SK-N-SH (cell line): ENCODE measurements at regions not wholly inside any gene's neighbourhood (a gene's known extent, or its start where the extent isn't known, plus 50 kb on each side); places are given as distances from the start of the nearest gene placed in this dataset.

Experiments
- ELF1 ChIP-seq: IDR thresholded peaks from 2 replicates; pipeline ENCODE4 v1.4.0; 2012
- NFIC ChIP-seq: IDR thresholded peaks from 2 replicates; pipeline ENCODE4 v1.4.0; 2012; ENCODE audit warnings: borderline replicate concordance
- NRF1 ChIP-seq: IDR thresholded peaks from 2 replicates; pipeline ENCODE4 v1.6.1; 2012; ENCODE audit warnings: low read depth, mild to moderate bottlenecking, low read length
- POLR2AphosphoS5 ChIP-seq: IDR thresholded peaks from 2 replicates; pipeline ENCODE4 v1.6.1; 2012; ENCODE audit warnings: low read depth, low read length
- RFX5 ChIP-seq: IDR thresholded peaks from 2 replicates; pipeline ENCODE4 v1.6.1; 2012; ENCODE audit warnings: mild to moderate bottlenecking, improper control_type of control experiment, low read length
- SMC3 ChIP-seq: IDR thresholded peaks from 2 replicates; pipeline ENCODE4 v1.6.1; 2012; ENCODE audit warnings: low read depth, low read length, improper control_type of control experiment
- TAF1 ChIP-seq: IDR thresholded peaks from 2 replicates; pipeline ENCODE4 v1.6.1; 2012; ENCODE audit warnings: low read depth, mild to moderate bottlenecking, low read length, moderate library complexity, borderline replicate concordance
- YY1 ChIP-seq: IDR thresholded peaks from 2 replicates; pipeline ENCODE4 v1.4.0; 2012; ENCODE audit warnings: low read depth, mild to moderate bottlenecking
- TF ChIP-seq, protein P1 (sequence below): fragments of 200-600 bp; sonication (generic); IDR thresholded peaks from 2 replicates; pipeline ENCODE4 v1.6.1; 2017; ENCODE audit warnings: antibody characterized with exemption, mild to moderate bottlenecking, moderate library complexity
- TF ChIP-seq, protein P2 (sequence below): IDR thresholded peaks from 2 replicates; pipeline ENCODE4; 2012

DNA sequence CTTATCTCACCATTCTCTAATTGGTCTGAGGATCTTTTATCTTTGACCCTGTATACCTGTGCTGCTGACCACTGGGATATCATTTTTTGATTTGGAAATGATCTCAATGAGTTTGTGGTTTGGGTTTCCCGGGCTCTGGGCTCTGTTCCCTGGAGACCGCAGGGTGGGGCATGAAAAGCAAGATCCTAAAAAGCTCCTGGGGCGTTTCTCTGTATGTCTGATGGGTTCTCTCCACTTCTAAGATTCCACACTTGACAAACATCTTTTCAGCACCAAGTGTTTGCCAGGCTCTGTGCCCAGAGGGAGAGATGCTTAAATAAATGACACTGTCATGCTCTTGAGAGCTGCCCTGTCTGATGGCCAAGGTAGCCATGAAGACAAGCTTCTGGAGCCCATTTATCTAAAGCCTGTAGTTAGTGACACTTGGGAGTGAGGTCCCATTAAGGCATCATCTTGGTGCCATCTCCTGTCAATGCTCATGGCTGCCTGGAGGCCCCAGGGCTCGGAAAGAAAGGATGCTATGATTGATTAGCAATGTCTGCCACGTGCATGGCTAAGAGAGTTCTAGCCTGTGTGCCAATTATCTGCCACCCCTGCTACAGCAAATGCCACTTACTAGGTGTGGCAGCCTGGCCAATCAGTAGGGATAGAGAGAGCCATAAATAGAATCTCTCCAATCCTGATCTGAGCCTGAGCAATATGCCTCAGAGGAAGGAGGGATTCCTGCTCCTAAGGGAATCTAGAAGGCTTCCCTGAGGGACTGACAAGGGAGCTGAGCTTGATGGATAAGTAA lies 531.6 kb downstream of the MN1 start:
- no peak for TF ChIP-seq ELF1
- no peak for TF ChIP-seq NRF1
- TF ChIP-seq, protein P1, sequence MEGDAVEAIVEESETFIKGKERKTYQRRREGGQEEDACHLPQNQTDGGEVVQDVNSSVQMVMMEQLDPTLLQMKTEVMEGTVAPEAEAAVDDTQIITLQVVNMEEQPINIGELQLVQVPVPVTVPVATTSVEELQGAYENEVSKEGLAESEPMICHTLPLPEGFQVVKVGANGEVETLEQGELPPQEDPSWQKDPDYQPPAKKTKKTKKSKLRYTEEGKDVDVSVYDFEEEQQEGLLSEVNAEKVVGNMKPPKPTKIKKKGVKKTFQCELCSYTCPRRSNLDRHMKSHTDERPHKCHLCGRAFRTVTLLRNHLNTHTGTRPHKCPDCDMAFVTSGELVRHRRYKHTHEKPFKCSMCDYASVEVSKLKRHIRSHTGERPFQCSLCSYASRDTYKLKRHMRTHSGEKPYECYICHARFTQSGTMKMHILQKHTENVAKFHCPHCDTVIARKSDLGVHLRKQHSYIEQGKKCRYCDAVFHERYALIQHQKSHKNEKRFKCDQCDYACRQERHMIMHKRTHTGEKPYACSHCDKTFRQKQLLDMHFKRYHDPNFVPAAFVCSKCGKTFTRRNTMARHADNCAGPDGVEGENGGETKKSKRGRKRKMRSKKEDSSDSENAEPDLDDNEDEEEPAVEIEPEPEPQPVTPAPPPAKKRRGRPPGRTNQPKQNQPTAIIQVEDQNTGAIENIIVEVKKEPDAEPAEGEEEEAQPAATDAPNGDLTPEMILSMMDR: no peak
- TF ChIP-seq RFX5: no peak
- TF ChIP-seq SMC3: no peak
- TF ChIP-seq, protein P2, sequence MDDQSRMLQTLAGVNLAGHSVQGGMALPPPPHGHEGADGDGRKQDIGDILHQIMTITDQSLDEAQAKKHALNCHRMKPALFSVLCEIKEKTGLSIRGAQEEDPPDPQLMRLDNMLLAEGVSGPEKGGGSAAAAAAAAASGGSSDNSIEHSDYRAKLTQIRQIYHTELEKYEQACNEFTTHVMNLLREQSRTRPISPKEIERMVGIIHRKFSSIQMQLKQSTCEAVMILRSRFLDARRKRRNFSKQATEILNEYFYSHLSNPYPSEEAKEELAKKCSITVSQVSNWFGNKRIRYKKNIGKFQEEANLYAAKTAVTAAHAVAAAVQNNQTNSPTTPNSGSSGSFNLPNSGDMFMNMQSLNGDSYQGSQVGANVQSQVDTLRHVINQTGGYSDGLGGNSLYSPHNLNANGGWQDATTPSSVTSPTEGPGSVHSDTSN: no peak
- no peak for TF ChIP-seq TAF1
- no peak for TF ChIP-seq POLR2AphosphoS5
- no peak for TF ChIP-seq NFIC
- TF ChIP-seq YY1: no peak
